SK-N-SH treated with all-trans-retinoic acid at 6 μM for 48 hours (cell line): ENCODE measurements at regions not wholly inside any gene's neighbourhood (a gene's known extent, or its start where the extent isn't known, plus 50 kb on each side); places are given as distances from the start of the nearest gene placed in this dataset.

Experiments used
- ATAC-seq: fragments of 200-7000 bp; cut with Tn5 transposase; 3 replicates; pipeline ENCODE4 v1.9.1; 2020; ENCODE audit warnings: mild to moderate bottlenecking, moderate library complexity
- ARNTL ChIP-seq: fragments of 450-650 bp; formaldehyde crosslinking; IDR thresholded peaks from 2 replicates; pipeline ENCODE4 v1.5.0; 2020; ENCODE audit warnings: low read depth, mild to moderate bottlenecking, moderate library complexity, borderline replicate concordance
- BACH2 ChIP-seq: fragments of 250-450 bp; sonication (Bioruptor Pico); IDR thresholded peaks from 2 replicates; pipeline ENCODE4 v1.9.0; 2021; ENCODE audit warnings: mild to moderate bottlenecking, borderline replicate concordance
- CSDC2 ChIP-seq: fragments of 250-450 bp; sonication (Bioruptor Pico); IDR thresholded peaks from 2 replicates; pipeline ENCODE4 v1.5.0; 2020; ENCODE audit warnings: mild to moderate bottlenecking, moderate library complexity
- ESRRG ChIP-seq: fragments of 250-450 bp; sonication (Bioruptor Pico); IDR thresholded peaks from 2 replicates; pipeline ENCODE4 v1.6.1; 2021; ENCODE audit warnings: mild to moderate bottlenecking
- GLIS3 ChIP-seq: fragments of 250-450 bp; sonication (Bioruptor Pico); IDR thresholded peaks from 2 replicates; pipeline ENCODE4 v1.5.0; 2020; ENCODE audit warnings: mild to moderate bottlenecking, moderate library complexity
- ISL1 ChIP-seq: fragments of 250-450 bp; sonication (Bioruptor Pico); IDR thresholded peaks from 2 replicates; pipeline ENCODE4 v2.1.2; 2022; ENCODE audit warnings: mild to moderate bottlenecking, moderate library complexity
- PPARA ChIP-seq: fragments of 250-450 bp; sonication (Bioruptor Pico); IDR thresholded peaks from 2 replicates; pipeline ENCODE4 v1.5.0; 2020; ENCODE audit warnings: mild to moderate bottlenecking, borderline replicate concordance
- SNAI2 ChIP-seq: fragments of 250-450 bp; sonication (Bioruptor Pico); IDR thresholded peaks from 2 replicates; pipeline ENCODE4 v1.5.0; 2020; ENCODE audit warnings: mild to moderate bottlenecking, moderate library complexity
- TCF4 ChIP-seq: fragments of 250-450 bp; sonication (Bioruptor Pico); IDR thresholded peaks from 2 replicates; pipeline ENCODE4 v1.8.0; 2021; ENCODE audit warnings: mild to moderate bottlenecking, moderate library complexity, borderline replicate concordance
- TOX ChIP-seq: fragments of 250-450 bp; sonication (Bioruptor Pico); IDR thresholded peaks from 2 replicates; pipeline ENCODE4 v1.8.0; 2021; ENCODE audit warnings: mild to moderate bottlenecking, moderate library complexity, borderline replicate concordance
- ZC3H10 ChIP-seq: fragments of 250-450 bp; sonication (Bioruptor Pico); IDR thresholded peaks from 2 replicates; pipeline ENCODE4 v1.5.1; 2021; ENCODE audit warnings: mild to moderate bottlenecking, moderate library complexity
- ZFP3 ChIP-seq: fragments of 250-450 bp; sonication (Bioruptor Pico); IDR thresholded peaks from 2 replicates; pipeline ENCODE4 v1.5.0; 2020; ENCODE audit warnings: mild to moderate bottlenecking, moderate library complexity
- ZFP30 ChIP-seq: fragments of 450-650 bp; formaldehyde crosslinking; IDR thresholded peaks from 2 replicates; pipeline ENCODE4 v1.5.0; 2022; ENCODE audit warnings: mild to moderate bottlenecking, moderate library complexity
- ZNF565 ChIP-seq: fragments of 450-650 bp; formaldehyde crosslinking; conservative IDR thresholded peaks from 2 replicates; pipeline ENCODE4 v1.5.0; 2020; ENCODE audit warnings: low read depth, mild to moderate bottlenecking, moderate library complexity
- ZNF8 ChIP-seq: fragments of 450-650 bp; formaldehyde crosslinking; IDR thresholded peaks from 2 replicates; pipeline ENCODE4 v1.5.0; 2020; ENCODE audit warnings: mild to moderate bottlenecking, moderate library complexity
- TF ChIP-seq, protein P1 (sequence below): fragments of 250-450 bp; sonication (Bioruptor Pico); IDR thresholded peaks from 2 replicates; pipeline ENCODE4 v1.8.0; 2020; ENCODE audit warnings: mild to moderate bottlenecking, moderate library complexity, borderline replicate concordance
- TF ChIP-seq, protein P2 (sequence below): fragments of 250-450 bp; sonication (Bioruptor Pico); IDR thresholded peaks from 2 replicates; pipeline ENCODE4 v1.5.0; 2020; ENCODE audit warnings: mild to moderate bottlenecking, moderate library complexity
- TF ChIP-seq, protein P3 (sequence below): fragments of 250-450 bp; sonication (Bioruptor Pico); IDR thresholded peaks from 2 replicates; pipeline ENCODE4 v1.5.1; 2021; ENCODE audit warnings: mild to moderate bottlenecking, moderate library complexity
- TF ChIP-seq, protein P4 (sequence below): fragments of 250-450 bp; sonication (Bioruptor Pico); IDR thresholded peaks from 2 replicates; pipeline ENCODE4 v1.5.1; 2020; ENCODE audit warnings: low read depth, mild to moderate bottlenecking, moderate library complexity
- TF ChIP-seq, protein P5 (sequence below): fragments of 250-450 bp; sonication (Bioruptor Pico); IDR thresholded peaks from 2 replicates; pipeline ENCODE4 v1.8.0; 2021; ENCODE audit warnings: low read depth, mild to moderate bottlenecking, moderate library complexity, borderline replicate concordance

DNA sequence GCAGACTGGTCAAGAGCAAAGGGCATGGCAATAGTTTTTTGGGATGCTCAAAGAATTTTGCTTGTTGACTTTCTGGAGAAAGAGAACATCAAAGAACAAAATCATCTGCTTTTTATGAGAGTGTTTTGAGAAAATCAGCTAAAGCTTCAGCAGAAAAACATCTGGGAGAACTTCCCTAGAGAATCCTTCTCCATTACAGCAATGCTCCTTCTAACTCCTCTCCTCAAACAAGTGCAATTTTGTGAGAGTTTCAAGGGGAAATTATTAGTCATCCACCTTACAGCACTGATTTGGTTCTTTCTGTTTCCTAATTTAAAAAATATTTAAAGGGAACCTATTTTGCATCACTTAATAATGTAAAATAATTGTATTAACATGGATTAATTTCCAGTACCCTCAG is 226.9 kb upstream of the NXPH2 start:
- TF ChIP-seq ZC3H10 (CRISPR knock-in tag) = no peak
- no peak for TF ChIP-seq ISL1 (CRISPR knock-in tag)
- no peak for TF ChIP-seq ZNF8 (CRISPR knock-in tag)
- TF ChIP-seq CSDC2 (CRISPR knock-in tag) = no peak
- no peak for TF ChIP-seq ZFP30 (CRISPR knock-in tag)
- TF ChIP-seq ZNF565 (CRISPR knock-in tag) = no peak
- no peak for TF ChIP-seq TOX (CRISPR knock-in tag)
- TF ChIP-seq BACH2 (CRISPR knock-in tag) = no peak
- TF ChIP-seq, protein P1, sequence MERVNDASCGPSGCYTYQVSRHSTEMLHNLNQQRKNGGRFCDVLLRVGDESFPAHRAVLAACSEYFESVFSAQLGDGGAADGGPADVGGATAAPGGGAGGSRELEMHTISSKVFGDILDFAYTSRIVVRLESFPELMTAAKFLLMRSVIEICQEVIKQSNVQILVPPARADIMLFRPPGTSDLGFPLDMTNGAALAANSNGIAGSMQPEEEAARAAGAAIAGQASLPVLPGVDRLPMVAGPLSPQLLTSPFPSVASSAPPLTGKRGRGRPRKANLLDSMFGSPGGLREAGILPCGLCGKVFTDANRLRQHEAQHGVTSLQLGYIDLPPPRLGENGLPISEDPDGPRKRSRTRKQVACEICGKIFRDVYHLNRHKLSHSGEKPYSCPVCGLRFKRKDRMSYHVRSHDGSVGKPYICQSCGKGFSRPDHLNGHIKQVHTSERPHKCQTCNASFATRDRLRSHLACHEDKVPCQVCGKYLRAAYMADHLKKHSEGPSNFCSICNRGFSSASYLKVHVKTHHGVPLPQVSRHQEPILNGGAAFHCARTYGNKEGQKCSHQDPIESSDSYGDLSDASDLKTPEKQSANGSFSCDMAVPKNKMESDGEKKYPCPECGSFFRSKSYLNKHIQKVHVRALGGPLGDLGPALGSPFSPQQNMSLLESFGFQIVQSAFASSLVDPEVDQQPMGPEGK (CRISPR knock-in tag) = no peak
- TF ChIP-seq, protein P2, sequence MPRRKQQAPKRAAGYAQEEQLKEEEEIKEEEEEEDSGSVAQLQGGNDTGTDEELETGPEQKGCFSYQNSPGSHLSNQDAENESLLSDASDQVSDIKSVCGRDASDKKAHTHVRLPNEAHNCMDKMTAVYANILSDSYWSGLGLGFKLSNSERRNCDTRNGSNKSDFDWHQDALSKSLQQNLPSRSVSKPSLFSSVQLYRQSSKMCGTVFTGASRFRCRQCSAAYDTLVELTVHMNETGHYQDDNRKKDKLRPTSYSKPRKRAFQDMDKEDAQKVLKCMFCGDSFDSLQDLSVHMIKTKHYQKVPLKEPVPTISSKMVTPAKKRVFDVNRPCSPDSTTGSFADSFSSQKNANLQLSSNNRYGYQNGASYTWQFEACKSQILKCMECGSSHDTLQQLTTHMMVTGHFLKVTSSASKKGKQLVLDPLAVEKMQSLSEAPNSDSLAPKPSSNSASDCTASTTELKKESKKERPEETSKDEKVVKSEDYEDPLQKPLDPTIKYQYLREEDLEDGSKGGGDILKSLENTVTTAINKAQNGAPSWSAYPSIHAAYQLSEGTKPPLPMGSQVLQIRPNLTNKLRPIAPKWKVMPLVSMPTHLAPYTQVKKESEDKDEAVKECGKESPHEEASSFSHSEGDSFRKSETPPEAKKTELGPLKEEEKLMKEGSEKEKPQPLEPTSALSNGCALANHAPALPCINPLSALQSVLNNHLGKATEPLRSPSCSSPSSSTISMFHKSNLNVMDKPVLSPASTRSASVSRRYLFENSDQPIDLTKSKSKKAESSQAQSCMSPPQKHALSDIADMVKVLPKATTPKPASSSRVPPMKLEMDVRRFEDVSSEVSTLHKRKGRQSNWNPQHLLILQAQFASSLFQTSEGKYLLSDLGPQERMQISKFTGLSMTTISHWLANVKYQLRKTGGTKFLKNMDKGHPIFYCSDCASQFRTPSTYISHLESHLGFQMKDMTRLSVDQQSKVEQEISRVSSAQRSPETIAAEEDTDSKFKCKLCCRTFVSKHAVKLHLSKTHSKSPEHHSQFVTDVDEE (CRISPR knock-in tag) = no peak
- TF ChIP-seq, protein P3, sequence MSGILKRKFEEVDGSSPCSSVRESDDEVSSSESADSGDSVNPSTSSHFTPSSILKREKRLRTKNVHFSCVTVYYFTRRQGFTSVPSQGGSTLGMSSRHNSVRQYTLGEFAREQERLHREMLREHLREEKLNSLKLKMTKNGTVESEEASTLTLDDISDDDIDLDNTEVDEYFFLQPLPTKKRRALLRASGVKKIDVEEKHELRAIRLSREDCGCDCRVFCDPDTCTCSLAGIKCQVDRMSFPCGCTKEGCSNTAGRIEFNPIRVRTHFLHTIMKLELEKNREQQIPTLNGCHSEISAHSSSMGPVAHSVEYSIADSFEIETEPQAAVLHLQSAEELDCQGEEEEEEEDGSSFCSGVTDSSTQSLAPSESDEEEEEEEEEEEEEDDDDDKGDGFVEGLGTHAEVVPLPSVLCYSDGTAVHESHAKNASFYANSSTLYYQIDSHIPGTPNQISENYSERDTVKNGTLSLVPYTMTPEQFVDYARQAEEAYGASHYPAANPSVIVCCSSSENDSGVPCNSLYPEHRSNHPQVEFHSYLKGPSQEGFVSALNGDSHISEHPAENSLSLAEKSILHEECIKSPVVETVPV = no peak
- TF ChIP-seq GLIS3 = no peak
- TF ChIP-seq PPARA (CRISPR knock-in tag) = no peak
- TF ChIP-seq ARNTL (CRISPR knock-in tag) = no peak
- TF ChIP-seq SNAI2 (CRISPR knock-in tag) = no peak
- no peak for ATAC-seq

DNA sequence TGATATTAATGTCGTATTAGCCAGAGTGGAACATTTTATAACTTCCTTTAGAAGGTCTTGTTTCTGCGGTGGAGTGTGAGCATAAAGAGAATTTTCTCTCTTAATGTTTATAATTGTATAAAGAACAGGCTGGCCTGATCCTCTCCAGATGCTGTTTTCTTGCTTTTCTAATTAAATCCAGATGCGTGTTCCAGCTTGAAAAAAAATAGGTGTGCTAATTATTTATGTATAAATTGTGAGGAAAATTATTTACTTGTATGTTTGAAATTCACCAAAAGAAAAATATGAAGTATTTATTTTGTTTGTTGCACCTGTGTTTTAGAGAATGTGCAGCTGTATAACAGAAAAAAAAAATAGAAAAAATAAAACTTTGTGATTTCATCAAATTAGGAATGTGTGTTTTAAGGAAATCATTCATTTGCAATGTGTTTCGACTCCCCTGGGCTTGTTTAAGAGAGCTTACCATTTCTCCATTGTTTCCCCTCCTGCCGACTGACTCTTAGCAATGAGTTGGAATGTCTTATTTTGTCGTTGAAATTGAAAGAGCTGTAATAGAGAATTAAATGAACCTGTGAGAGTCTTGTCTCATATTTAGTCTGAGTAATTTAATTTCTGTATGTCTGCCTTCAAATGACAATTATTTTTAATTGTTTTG is 220.1 kb upstream of the NXPH2 start:
- no peak for ATAC-seq
- TF ChIP-seq TCF4 (CRISPR knock-in tag) (peak; percentile 91), ZFP30 (CRISPR knock-in tag) (no peak)

DNA sequence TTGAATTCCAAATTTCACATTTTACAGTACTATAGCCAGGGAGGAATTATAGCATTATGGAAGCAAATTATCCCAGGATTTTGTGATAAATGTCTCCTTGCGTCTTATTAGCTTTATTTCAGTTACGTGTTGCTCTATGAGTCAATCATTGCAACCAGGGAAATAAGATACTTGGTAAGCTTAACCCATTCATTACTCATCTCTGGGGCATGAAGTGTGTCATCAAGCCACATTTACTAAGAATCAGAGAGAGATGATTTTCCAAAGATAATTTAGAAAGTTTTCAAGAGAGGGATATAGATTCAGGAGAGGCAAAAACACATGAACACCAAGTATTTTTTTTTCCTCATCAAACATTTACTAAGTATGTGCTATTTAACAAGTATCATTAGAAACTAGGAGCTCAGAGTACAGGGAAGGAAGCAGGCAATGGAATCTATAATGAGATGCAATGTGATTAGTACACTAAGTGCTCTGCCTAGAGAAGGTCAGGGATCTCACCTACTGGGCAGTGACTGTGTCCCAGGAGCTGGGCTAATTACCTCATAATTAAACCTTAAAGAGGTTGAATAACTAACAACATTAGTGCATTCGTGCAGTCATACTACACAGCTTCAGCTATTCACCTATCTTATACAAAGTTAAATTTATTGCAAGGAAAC is 217.8 kb upstream of the NXPH2 start:
- TF ChIP-seq SNAI2 (CRISPR knock-in tag) (no peak), ISL1 (CRISPR knock-in tag) (no peak), GLIS3 (no peak), ZFP3 (CRISPR knock-in tag) (no peak), BACH2 (CRISPR knock-in tag) (no peak), ZFP30 (CRISPR knock-in tag) (no peak), TOX (CRISPR knock-in tag) (no peak), ZNF8 (CRISPR knock-in tag) (no peak), ZC3H10 (CRISPR knock-in tag) (no peak), PPARA (CRISPR knock-in tag) (no peak), ESRRG (no peak)
- TF ChIP-seq, protein P2 (CRISPR knock-in tag) = no peak
- TF ChIP-seq, protein P4, sequence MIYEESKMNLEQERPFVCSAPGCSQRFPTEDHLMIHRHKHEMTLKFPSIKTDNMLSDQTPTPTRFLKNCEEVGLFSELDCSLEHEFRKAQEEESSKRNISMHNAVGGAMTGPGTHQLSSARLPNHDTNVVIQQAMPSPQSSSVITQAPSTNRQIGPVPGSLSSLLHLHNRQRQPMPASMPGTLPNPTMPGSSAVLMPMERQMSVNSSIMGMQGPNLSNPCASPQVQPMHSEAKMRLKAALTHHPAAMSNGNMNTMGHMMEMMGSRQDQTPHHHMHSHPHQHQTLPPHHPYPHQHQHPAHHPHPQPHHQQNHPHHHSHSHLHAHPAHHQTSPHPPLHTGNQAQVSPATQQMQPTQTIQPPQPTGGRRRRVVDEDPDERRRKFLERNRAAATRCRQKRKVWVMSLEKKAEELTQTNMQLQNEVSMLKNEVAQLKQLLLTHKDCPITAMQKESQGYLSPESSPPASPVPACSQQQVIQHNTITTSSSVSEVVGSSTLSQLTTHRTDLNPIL (CRISPR knock-in tag) = no peak
- TF ChIP-seq, protein P5, sequence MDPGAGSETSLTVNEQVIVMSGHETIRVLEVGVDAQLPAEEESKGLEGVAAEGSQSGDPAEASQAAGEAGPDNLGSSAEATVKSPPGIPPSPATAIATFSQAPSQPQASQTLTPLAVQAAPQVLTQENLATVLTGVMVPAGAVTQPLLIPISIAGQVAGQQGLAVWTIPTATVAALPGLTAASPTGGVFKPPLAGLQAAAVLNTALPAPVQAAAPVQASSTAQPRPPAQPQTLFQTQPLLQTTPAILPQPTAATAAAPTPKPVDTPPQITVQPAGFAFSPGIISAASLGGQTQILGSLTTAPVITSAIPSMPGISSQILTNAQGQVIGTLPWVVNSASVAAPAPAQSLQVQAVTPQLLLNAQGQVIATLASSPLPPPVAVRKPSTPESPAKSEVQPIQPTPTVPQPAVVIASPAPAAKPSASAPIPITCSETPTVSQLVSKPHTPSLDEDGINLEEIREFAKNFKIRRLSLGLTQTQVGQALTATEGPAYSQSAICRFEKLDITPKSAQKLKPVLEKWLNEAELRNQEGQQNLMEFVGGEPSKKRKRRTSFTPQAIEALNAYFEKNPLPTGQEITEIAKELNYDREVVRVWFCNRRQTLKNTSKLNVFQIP (CRISPR knock-in tag) = no peak
- ATAC-seq = no peak
